PC-3 (cell line): ENCODE measurements at regions not wholly inside any gene's neighbourhood (a gene's known extent, or its start where the extent isn't known, plus 50 kb on each side); places are given as distances from the start of the nearest gene placed in this dataset.
A peak's percentile ranks its signal among the peaks of the same experiment; 100 is the strongest.

Experiments used
- ATAC-seq: fragments of 200-7000 bp; cut with Tn5 transposase; 2 replicates; pipeline ENCODE4 v1.9.1; 2020; ENCODE audit warnings: mild to moderate bottlenecking, moderate library complexity
- BruUV-seq: library from RNA; stranded (reverse); fragments of 400-500 nt; replicated peaks from 2 replicates; lab custom pipeline; 2021; lab: Mats Ljungman, UMichigan
- CTCF ChIA-PET: fragments of 300-600 bp; sonication (Branson Sonifier 250); formaldehyde crosslinking; loops from one replicate; lab custom pipeline; 2022; ENCODE audit warnings: antibody characterized with exemption; lab: Charles Lee
- POLR2A ChIA-PET: fragments of 300-600 bp; sonication (Branson Sonifier 250); formaldehyde crosslinking; loops from one replicate; lab custom pipeline; 2022; ENCODE audit warnings: antibody characterized with exemption; ENCODE audit not compliant: unreplicated experiment; lab: Charles Lee
- DNase-seq: peaks from one replicate; pipeline ENCODE4 v3.0.0-alpha.2; 2015
- H2AFZ ChIP-seq: fragments of 300-600 bp; sonication (generic); 2 replicates; pipeline ENCODE4 v1.6.0; 2016; ENCODE audit warnings: antibody characterized with exemption, low read length
- H3F3A ChIP-seq: fragments of 300-600 bp; sonication (generic); one replicate; pipeline ENCODE4 v1.6.0; 2017; ENCODE audit warnings: antibody characterized with exemption, low read length, control low read depth, mild to moderate bottlenecking; ENCODE audit not compliant: unreplicated experiment
- H3K27ac ChIP-seq: fragments of 300-600 bp; sonication (generic); 2 replicates; pipeline ENCODE4 v1.5.1; 2016; ENCODE audit warnings: mild to moderate bottlenecking, low read length
- H3K27me3 ChIP-seq: fragments of 300-600 bp; sonication (generic); 2 replicates; pipeline ENCODE4 v1.6.1; 2016; ENCODE audit warnings: low read length, mixed read lengths
- H3K36me3 ChIP-seq: fragments of 300-600 bp; sonication (generic); 2 replicates; pipeline ENCODE4 v1.6.1; 2016; ENCODE audit warnings: low read depth, mixed run types, low read length, mixed read lengths
- H3K4me1 ChIP-seq: fragments of 300-600 bp; sonication (generic); 2 replicates; pipeline ENCODE4 v1.5.1; 2016; ENCODE audit warnings: low read length; ENCODE audit not compliant: insufficient read depth
- H3K4me2 ChIP-seq: fragments of 300-600 bp; sonication (generic); 2 replicates; pipeline ENCODE4 v1.6.0; 2016; ENCODE audit warnings: low read length
- H3K4me3 ChIP-seq: fragments of 300-600 bp; sonication (generic); 2 replicates; pipeline ENCODE4 v1.5.1; 2016; ENCODE audit warnings: mild to moderate bottlenecking, low read length, mixed read lengths
- H3K79me2 ChIP-seq: fragments of 300-600 bp; sonication (generic); 2 replicates; pipeline ENCODE4 v1.6.1; 2017; ENCODE audit warnings: low read length, mixed read lengths
- H3K9ac ChIP-seq: fragments of 300-600 bp; sonication (generic); 2 replicates; pipeline ENCODE4 v1.6.0; 2016; ENCODE audit warnings: mild to moderate bottlenecking, low read length
- H3K9me2 ChIP-seq: fragments of 300-600 bp; sonication (generic); replicated peaks from 2 replicates; pipeline ENCODE4 v1.6.1; 2016; ENCODE audit warnings: mixed run types, low read length, mixed read lengths
- H3K9me3 ChIP-seq: fragments of 300-600 bp; sonication (generic); 2 replicates; pipeline ENCODE4 v1.6.1; 2016; ENCODE audit warnings: low read length, mixed read lengths
- H4K20me1 ChIP-seq: fragments of 300-600 bp; sonication (generic); 2 replicates; pipeline ENCODE4 v1.6.1; 2016; ENCODE audit warnings: low read length, mixed read lengths
- EZH2 ChIP-seq: fragments of 300-600 bp; sonication (generic); IDR thresholded peaks from one replicate; pipeline ENCODE4 v1.6.1; 2017; ENCODE audit warnings: antibody characterized with exemption, mild to moderate bottlenecking, low read length; ENCODE audit not compliant: unreplicated experiment
- EZH2phosphoT487 ChIP-seq: fragments of 300-600 bp; sonication (generic); IDR thresholded peaks from 2 replicates; pipeline ENCODE4 v1.6.1; 2018; ENCODE audit warnings: mild to moderate bottlenecking, antibody characterized with exemption, low read length, borderline replicate concordance
- intact Hi-C: fragments of 100-400 bp; cut with micrococcal nuclease; formaldehyde crosslinking; loops from 2 replicates; pipeline ENCODE4 v1.9.0; 2023
- TF ChIP-seq, protein P1 (sequence below): fragments of 300-600 bp; sonication (generic); conservative IDR thresholded peaks from 2 replicates; pipeline ENCODE4 v1.5.1; 2017; ENCODE audit warnings: antibody characterized with exemption, low read depth, mild to moderate bottlenecking, low read length

DNA sequence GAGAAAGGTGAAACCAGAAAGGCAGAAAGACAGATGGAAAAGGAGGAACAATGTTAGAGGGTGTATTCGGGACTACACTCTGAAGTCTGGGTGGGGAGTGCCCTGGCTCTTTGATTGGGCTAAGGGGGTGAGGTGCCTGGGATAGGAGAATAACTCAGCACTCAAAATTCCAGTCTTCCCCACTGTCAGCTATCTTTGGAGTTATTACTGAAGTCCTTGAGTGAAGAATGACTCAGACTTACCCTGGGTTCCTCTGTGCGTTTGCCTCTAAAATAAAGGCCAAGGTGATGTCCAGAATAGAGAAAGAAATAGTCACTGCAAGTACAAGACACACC, 151.8 kb upstream of the SERPINE2 start:
- ChIA-PET CTCF (no interaction called here), POLR2A (interaction anchor here (0.6 kb wide), 1 partner anchor 127 kb away, joined by 22 read pairs; no protein-coding TSS in a partner anchor)
- no peaks in the 10 kb centered on the region for H3K27me3 ChIP-seq
- no peak overlapping the region for H3K4me3 ChIP-seq
- no peaks in the 10 kb centered on the region for H3K79me2 ChIP-seq
- H3K4me2 ChIP-seq = no peak overlapping the region
- intact Hi-C loops = no loop called here
- no TSS peak for BruUV-seq
- no peaks in the 10 kb centered on the region for H3K9me2 ChIP-seq
- H3K27ac ChIP-seq = no peak overlapping the region
- H3K9me3 ChIP-seq = no peaks in the 10 kb centered on the region
- H3K36me3 ChIP-seq = no peaks in the 10 kb centered on the region
- H4K20me1 ChIP-seq = no peaks in the 10 kb centered on the region
- H2AFZ ChIP-seq = no peak overlapping the region
- no peak for ATAC-seq
- peak; percentile 12 for DNase-seq
- TF ChIP-seq, protein P1, sequence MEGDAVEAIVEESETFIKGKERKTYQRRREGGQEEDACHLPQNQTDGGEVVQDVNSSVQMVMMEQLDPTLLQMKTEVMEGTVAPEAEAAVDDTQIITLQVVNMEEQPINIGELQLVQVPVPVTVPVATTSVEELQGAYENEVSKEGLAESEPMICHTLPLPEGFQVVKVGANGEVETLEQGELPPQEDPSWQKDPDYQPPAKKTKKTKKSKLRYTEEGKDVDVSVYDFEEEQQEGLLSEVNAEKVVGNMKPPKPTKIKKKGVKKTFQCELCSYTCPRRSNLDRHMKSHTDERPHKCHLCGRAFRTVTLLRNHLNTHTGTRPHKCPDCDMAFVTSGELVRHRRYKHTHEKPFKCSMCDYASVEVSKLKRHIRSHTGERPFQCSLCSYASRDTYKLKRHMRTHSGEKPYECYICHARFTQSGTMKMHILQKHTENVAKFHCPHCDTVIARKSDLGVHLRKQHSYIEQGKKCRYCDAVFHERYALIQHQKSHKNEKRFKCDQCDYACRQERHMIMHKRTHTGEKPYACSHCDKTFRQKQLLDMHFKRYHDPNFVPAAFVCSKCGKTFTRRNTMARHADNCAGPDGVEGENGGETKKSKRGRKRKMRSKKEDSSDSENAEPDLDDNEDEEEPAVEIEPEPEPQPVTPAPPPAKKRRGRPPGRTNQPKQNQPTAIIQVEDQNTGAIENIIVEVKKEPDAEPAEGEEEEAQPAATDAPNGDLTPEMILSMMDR = no peak
- TF ChIP-seq EZH2 (no peak), EZH2phosphoT487 (no peak)
- no peaks in the 10 kb centered on the region for H3K4me1 ChIP-seq
- H3K9ac ChIP-seq = no peak overlapping the region
- no peaks in the 10 kb centered on the region for H3F3A ChIP-seq

DNA sequence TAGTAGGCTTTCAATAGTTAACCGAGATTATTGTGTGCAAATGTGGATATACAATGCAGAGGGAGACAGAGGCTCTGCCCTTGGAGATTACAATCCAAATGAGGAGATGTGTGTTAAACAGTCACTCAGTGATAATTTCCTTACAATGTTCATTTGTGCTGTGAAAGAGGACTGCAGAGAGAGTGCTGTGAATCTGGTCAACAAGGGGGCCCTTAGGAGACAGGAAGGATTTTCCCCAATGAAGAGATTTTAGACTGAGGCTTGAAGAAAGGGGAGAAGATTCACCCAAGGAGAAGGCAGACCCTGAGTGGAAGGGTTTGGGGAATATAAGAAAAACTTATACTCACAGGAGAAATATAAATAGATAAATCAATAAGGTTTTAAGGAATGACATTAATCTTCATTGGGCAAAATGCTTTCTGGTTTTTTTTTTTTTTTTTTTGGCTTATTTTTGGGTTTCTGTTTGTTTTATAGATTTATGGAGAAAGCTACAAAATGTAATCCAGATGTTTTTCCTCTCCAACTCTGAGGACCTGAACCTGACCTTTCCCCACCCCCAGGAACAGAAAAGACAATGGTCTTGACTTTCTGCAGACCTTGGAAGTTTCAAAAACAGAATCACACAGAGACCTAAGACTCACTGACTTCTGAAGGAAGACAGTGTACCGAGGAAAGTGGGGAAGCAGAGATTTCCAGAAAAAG, 151.3 kb upstream of the SERPINE2 start:
- H3K4me1 ChIP-seq = no peaks in the 10 kb centered on the region
- H4K20me1 ChIP-seq = no peaks in the 10 kb centered on the region
- H3K9me3 ChIP-seq = no peaks in the 10 kb centered on the region
- H3K4me3 ChIP-seq = no peak overlapping the region
- H2AFZ ChIP-seq = no peak overlapping the region
- no peak overlapping the region for H3K27ac ChIP-seq
- POLR2A ChIA-PET = interaction anchor here (0.6 kb wide), 1 partner anchor 127 kb away, joined by 22 read pairs; no protein-coding TSS in a partner anchor
- no peak for DNase-seq
- TF ChIP-seq EZH2 (no peak), EZH2phosphoT487 (no peak)
- TF ChIP-seq, protein P1 = no peak
- no peaks in the 10 kb centered on the region for H3K36me3 ChIP-seq
- H3K79me2 ChIP-seq = no peaks in the 10 kb centered on the region
- BruUV-seq = no TSS peak
- H3K4me2 ChIP-seq = no peak overlapping the region
- intact Hi-C loops = no loop called here
- H3F3A ChIP-seq = no peaks in the 10 kb centered on the region
- no peak overlapping the region for H3K9ac ChIP-seq
- H3K9me2 ChIP-seq = no peaks in the 10 kb centered on the region
- H3K27me3 ChIP-seq = no peaks in the 10 kb centered on the region
- CTCF ChIA-PET = no interaction called here
- ATAC-seq = no peak

DNA sequence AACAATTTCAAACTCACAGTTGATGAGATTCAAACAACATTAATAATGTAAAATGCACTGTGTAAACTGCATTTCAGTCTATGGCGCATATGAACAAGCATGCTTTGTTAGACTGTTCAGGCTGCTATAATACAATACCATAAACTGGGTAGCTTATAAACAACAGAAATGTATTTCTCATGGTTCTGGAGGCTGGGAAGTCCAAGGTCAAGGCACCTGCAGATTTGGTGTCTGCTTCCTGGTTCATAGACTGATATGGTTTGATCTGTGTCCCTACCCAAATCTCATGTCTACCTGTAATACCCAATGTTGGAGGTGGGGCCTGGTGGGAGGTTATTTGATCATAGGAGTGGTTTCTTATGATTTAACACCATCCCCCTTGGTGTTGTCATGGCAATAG, 148.1 kb upstream of the SERPINE2 start:
- ChIA-PET POLR2A (no interaction called here), CTCF (no interaction called here)
- Histone ChIP-seq H3K4me1 (peaks cover under 1% of the 10 kb centered on the region), H3F3A (no peaks in the 10 kb centered on the region), H3K9me2 (no peaks in the 10 kb centered on the region), H3K36me3 (no peaks in the 10 kb centered on the region), H4K20me1 (no peaks in the 10 kb centered on the region), H3K9me3 (no peaks in the 10 kb centered on the region), H2AFZ (no peak overlapping the region), H3K4me3 (no peak overlapping the region), H3K9ac (no peak overlapping the region), H3K27me3 (no peaks in the 10 kb centered on the region), H3K79me2 (no peaks in the 10 kb centered on the region), H3K27ac (no peak overlapping the region), H3K4me2 (no peak overlapping the region)
- no peak for ATAC-seq
- intact Hi-C loops = no loop called here
- no TSS peak for BruUV-seq
- DNase-seq = no peak
- TF ChIP-seq, protein P1 = no peak
- no peak for TF ChIP-seq EZH2phosphoT487
- no peak for TF ChIP-seq EZH2
